ENCODE measurements at regions not wholly inside any gene's neighbourhood (a gene's known extent, or its start where the extent isn't known, plus 50 kb on each side); places are given as distances from the start of the nearest gene placed in this dataset.

GRCh38 chr9:118896324-118897000 lies 472.8 kb downstream of the BRINP1 start:
- TF ChIP-seq, protein P1, sequence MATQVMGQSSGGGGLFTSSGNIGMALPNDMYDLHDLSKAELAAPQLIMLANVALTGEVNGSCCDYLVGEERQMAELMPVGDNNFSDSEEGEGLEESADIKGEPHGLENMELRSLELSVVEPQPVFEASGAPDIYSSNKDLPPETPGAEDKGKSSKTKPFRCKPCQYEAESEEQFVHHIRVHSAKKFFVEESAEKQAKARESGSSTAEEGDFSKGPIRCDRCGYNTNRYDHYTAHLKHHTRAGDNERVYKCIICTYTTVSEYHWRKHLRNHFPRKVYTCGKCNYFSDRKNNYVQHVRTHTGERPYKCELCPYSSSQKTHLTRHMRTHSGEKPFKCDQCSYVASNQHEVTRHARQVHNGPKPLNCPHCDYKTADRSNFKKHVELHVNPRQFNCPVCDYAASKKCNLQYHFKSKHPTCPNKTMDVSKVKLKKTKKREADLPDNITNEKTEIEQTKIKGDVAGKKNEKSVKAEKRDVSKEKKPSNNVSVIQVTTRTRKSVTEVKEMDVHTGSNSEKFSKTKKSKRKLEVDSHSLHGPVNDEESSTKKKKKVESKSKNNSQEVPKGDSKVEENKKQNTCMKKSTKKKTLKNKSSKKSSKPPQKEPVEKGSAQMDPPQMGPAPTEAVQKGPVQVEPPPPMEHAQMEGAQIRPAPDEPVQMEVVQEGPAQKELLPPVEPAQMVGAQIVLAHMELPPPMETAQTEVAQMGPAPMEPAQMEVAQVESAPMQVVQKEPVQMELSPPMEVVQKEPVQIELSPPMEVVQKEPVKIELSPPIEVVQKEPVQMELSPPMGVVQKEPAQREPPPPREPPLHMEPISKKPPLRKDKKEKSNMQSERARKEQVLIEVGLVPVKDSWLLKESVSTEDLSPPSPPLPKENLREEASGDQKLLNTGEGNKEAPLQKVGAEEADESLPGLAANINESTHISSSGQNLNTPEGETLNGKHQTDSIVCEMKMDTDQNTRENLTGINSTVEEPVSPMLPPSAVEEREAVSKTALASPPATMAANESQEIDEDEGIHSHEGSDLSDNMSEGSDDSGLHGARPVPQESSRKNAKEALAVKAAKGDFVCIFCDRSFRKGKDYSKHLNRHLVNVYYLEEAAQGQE (IDR thresholded peaks at IDR 0.05; ENCODE audit: insufficient read depth in 1 of 2, low read depth in 2 of 2, low read length in 2 of 2), result no peak
- TF ChIP-seq POLR2AphosphoS5 (IDR thresholded peaks at IDR 0.05; ENCODE audit: low read depth, low read length) (no peak), TAF1 (IDR thresholded peaks at IDR 0.05; ENCODE audit: borderline replicate concordance, insufficient read depth, low read length) (no peak), SIN3A (IDR thresholded peaks at IDR 0.05; ENCODE audit: borderline replicate concordance, insufficient read depth, low read length) (no peak)
